Loucy (cell line): ENCODE measurements at regions not wholly inside any gene's neighbourhood (a gene's known extent, or its start where the extent isn't known, plus 50 kb on each side); places are given as distances from the start of the nearest gene placed in this dataset.

ENCODE experiments used
- H2AFZ ChIP-seq: fragments of 200-600 bp; sonication (generic); 2 replicates; pipeline ENCODE4 v1.6.0; 2016; ENCODE audit warnings: antibody characterized with exemption, mild to moderate bottlenecking, low read length, moderate library complexity
- H3F3A ChIP-seq: fragments of 200-600 bp; 2 replicates; pipeline ENCODE4 v1.6.0; 2016; ENCODE audit warnings: antibody characterized with exemption, low read depth, mild to moderate bottlenecking
- H3K27me3 ChIP-seq: fragments of 200-600 bp; sonication (generic); 2 replicates; pipeline ENCODE4 v1.6.1; 2014; ENCODE audit warnings: low read length, mild to moderate bottlenecking; ENCODE audit not compliant: insufficient read depth, poor library complexity, severe bottlenecking
- H3K36me3 ChIP-seq: fragments of 200-600 bp; sonication (generic); 2 replicates; pipeline ENCODE4 v1.6.1; 2016; ENCODE audit warnings: low read length; ENCODE audit not compliant: insufficient read depth
- H3K4me1 ChIP-seq: fragments of 200-600 bp; sonication (generic); 2 replicates; pipeline ENCODE4 v1.5.1; 2014; ENCODE audit warnings: low read length, mild to moderate bottlenecking; ENCODE audit not compliant: insufficient read depth, poor library complexity, severe bottlenecking
- H3K4me2 ChIP-seq: fragments of 200-600 bp; sonication (generic); 2 replicates; pipeline ENCODE4 v1.6.0; 2014; ENCODE audit warnings: antibody characterized with exemption, low read length, low read depth, mild to moderate bottlenecking; ENCODE audit not compliant: poor library complexity, severe bottlenecking
- H3K4me3 ChIP-seq: fragments of 200-600 bp; sonication (generic); 2 replicates; pipeline ENCODE4 v1.5.1; 2014; ENCODE audit warnings: low read length, mild to moderate bottlenecking, mixed read lengths; ENCODE audit not compliant: poor library complexity, severe bottlenecking
- H3K79me2 ChIP-seq: fragments of 200-600 bp; sonication (generic); 2 replicates; pipeline ENCODE4 v1.6.1; 2014; ENCODE audit warnings: low read length; ENCODE audit not compliant: insufficient read depth
- H3K9ac ChIP-seq: fragments of 200-600 bp; sonication (generic); 2 replicates; pipeline ENCODE4 v1.6.0; 2014; ENCODE audit warnings: mild to moderate bottlenecking, low read depth, low read length, moderate library complexity; ENCODE audit not compliant: poor library complexity, severe bottlenecking
- H3K9me2 ChIP-seq: fragments of 200-600 bp; sonication (generic); replicated peaks from 2 replicates; pipeline ENCODE4 v1.6.1; 2016; ENCODE audit warnings: low read depth, low read length, mixed read lengths
- H3K9me3 ChIP-seq: fragments of 200-600 bp; sonication (generic); 2 replicates; pipeline ENCODE4 v1.6.1; 2014; ENCODE audit warnings: mild to moderate bottlenecking, antibody characterized with exemption, low read length, low read depth; ENCODE audit not compliant: insufficient read depth
- H4K20me1 ChIP-seq: fragments of 200-600 bp; sonication (generic); 2 replicates; pipeline ENCODE4 v1.6.0; 2014; ENCODE audit warnings: antibody characterized with exemption, low read length, mild to moderate bottlenecking; ENCODE audit not compliant: insufficient read depth, poor library complexity, severe bottlenecking
- CTCF ChIP-seq: fragments of 200-600 bp; sonication (generic); conservative IDR thresholded peaks from 2 replicates; pipeline ENCODE4 v1.5.1; 2014; ENCODE audit warnings: mild to moderate bottlenecking, antibody characterized with exemption, low read length
- EZH2phosphoT487 ChIP-seq: fragments of 200-600 bp; IDR thresholded peaks from 2 replicates; pipeline ENCODE4 v1.6.1; 2018; ENCODE audit warnings: antibody characterized with exemption, mild to moderate bottlenecking, moderate library complexity, borderline replicate concordance

GRCh38 chr12:5165296-5165970, 121.8 kb downstream of the KCNA5 start:
- Histone ChIP-seq H3K79me2 (no peaks in the 10 kb centered on the region), H2AFZ (no peak overlapping the region), H3K9me3 (no peaks in the 10 kb centered on the region), H3K27me3 (no peaks in the 10 kb centered on the region), H4K20me1 (no peaks in the 10 kb centered on the region), H3K4me1 (no peaks in the 10 kb centered on the region), H3F3A (no peaks in the 10 kb centered on the region), H3K4me3 (no peak overlapping the region), H3K36me3 (no peaks in the 10 kb centered on the region), H3K4me2 (no peak overlapping the region), H3K9me2 (no peaks in the 10 kb centered on the region), H3K9ac (no peak overlapping the region)
- TF ChIP-seq EZH2phosphoT487: no peak
- no peak for TF ChIP-seq CTCF

- no peaks in the 10 kb centered on the region for H3K27me3 ChIP-seq
- H4K20me1 ChIP-seq: no peaks in the 10 kb centered on the region
- no peak overlapping the region for H3K4me2 ChIP-seq
- no peak overlapping the region for H2AFZ ChIP-seq
- no peaks in the 10 kb centered on the region for H3K36me3 ChIP-seq
- no peaks in the 10 kb centered on the region for H3K4me1 ChIP-seq
- TF ChIP-seq EZH2phosphoT487 (no peak), CTCF (no peak)
- no peaks in the 10 kb centered on the region for H3K9me2 ChIP-seq
- H3K4me3 ChIP-seq: no peak overlapping the region
- no peaks in the 10 kb centered on the region for H3K79me2 ChIP-seq
- H3K9me3 ChIP-seq: no peaks in the 10 kb centered on the region
- no peak overlapping the region for H3K9ac ChIP-seq
- H3F3A ChIP-seq: no peaks in the 10 kb centered on the region
These were observed 123.3 kb downstream of the KCNA5 start for GRCh38 chr12:5166976-5167375.

- TF ChIP-seq CTCF (no peak), EZH2phosphoT487 (no peak)
- Histone ChIP-seq H3K27me3 (no peaks in the 10 kb centered on the region), H3K4me2 (no peak overlapping the region), H3K4me3 (no peak overlapping the region), H3K9me2 (no peaks in the 10 kb centered on the region), H3K4me1 (no peaks in the 10 kb centered on the region), H3F3A (no peaks in the 10 kb centered on the region), H4K20me1 (no peaks in the 10 kb centered on the region), H2AFZ (no peak overlapping the region), H3K79me2 (no peaks in the 10 kb centered on the region), H3K9me3 (no peaks in the 10 kb centered on the region), H3K9ac (no peak overlapping the region), H3K36me3 (no peaks in the 10 kb centered on the region)
These were observed 124.5 kb downstream of the KCNA5 start for GRCh38 chr12:5168148-5168547.
